ENCODE measurements at regions not wholly inside any gene's neighbourhood (a gene's known extent, or its start where the extent isn't known, plus 50 kb on each side); places are given as distances from the start of the nearest gene placed in this dataset.
A peak's percentile ranks its signal among the peaks of the same experiment; 100 is the strongest.

DNA sequence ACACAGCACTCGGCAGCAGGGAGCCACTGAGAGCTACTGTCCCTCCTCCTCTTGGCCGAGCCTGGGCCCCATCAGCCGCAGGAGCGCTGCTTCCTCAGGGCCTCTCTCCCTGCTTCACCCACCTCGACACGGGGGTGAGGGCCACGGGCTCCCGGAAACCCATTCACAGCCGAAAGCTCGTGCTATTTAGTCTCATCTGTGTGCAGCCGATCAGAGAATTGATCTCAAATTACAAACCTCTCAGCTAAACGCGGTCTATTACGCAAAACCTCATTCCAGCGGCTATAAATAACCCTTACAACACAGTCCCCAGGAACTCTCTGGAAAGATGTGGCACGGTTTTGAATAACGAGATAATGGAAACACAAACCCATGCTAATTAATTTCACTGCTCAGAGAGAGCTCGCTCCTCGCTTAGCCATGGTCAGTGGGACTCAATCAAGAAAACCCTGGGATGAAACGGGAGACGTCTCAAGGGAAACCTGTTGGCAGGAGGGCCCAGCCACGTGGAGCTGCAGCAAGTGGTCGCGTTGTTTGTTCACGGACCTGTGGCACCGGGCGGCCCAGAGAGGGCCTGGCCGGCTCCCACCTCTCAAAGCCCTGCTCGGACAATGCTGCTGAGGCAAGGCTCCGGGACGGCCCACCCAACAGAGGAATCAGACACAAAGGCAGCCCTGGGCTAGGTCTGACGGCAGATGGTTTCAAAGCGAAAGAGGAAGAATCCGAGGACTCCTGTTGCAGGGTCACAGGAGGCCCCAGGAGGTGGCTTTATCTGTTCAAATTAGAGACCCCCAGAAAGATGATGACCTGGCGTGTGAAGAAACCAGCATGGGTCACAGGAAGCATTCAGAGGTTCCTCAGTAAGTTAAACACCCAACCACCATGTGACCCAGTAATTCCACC, 210.5 kb downstream of the CTTN start:
- Mint-ChIP-seq H3K36me3 (no peaks in the 10 kb centered on the region), H3K27ac (peak overlapping the region; percentile 88), H3K27me3 (ENCODE audit: insufficient read depth, low read depth) (peaks cover 16% of the 10 kb centered on the region), H3K9me3 (no peaks in the 10 kb centered on the region), H3K4me1 (peaks cover 61% of the 10 kb centered on the region), H3K4me3 (peak overlapping the region; percentile 46)
- peaks cover 29% of the 10 kb centered on the region for H3F3A ChIP-seq (ENCODE audit: low read depth)
- no peaks in the 10 kb centered on the region for H3K36me3 ChIP-seq
- H3K4me3 ChIP-seq, result no peak overlapping the region
- H3K27ac ChIP-seq, result peak overlapping the region; percentile 27
- no peaks in the 10 kb centered on the region for H3K27me3 ChIP-seq
- TF ChIP-seq, protein P1, sequence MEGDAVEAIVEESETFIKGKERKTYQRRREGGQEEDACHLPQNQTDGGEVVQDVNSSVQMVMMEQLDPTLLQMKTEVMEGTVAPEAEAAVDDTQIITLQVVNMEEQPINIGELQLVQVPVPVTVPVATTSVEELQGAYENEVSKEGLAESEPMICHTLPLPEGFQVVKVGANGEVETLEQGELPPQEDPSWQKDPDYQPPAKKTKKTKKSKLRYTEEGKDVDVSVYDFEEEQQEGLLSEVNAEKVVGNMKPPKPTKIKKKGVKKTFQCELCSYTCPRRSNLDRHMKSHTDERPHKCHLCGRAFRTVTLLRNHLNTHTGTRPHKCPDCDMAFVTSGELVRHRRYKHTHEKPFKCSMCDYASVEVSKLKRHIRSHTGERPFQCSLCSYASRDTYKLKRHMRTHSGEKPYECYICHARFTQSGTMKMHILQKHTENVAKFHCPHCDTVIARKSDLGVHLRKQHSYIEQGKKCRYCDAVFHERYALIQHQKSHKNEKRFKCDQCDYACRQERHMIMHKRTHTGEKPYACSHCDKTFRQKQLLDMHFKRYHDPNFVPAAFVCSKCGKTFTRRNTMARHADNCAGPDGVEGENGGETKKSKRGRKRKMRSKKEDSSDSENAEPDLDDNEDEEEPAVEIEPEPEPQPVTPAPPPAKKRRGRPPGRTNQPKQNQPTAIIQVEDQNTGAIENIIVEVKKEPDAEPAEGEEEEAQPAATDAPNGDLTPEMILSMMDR (IDR thresholded peaks at IDR 0.05), result no peak
- TF ChIP-seq EZH2phosphoT487 (IDR thresholded peaks at IDR 0.05), result no peak
- TF ChIP-seq EZH2 (IDR thresholded peaks at IDR 0.05), result no peak
- peak; percentile 51 for DNase-seq (ENCODE audit: low spot score)
- H3K79me2 ChIP-seq (ENCODE audit: low read depth), result no peaks in the 10 kb centered on the region
- peak overlapping the region; percentile 39 for H3K4me2 ChIP-seq
- H4K20me1 ChIP-seq (ENCODE audit: low read depth), result no peaks in the 10 kb centered on the region
- H2AFZ ChIP-seq (replicated peaks), result peak overlapping the region; percentile 63
- H3K9ac ChIP-seq, result no peak overlapping the region
- H3K9me3 ChIP-seq (ENCODE audit: low read depth), result no peaks in the 10 kb centered on the region
- H3K4me1 ChIP-seq, result peaks cover 43% of the 10 kb centered on the region

DNA sequence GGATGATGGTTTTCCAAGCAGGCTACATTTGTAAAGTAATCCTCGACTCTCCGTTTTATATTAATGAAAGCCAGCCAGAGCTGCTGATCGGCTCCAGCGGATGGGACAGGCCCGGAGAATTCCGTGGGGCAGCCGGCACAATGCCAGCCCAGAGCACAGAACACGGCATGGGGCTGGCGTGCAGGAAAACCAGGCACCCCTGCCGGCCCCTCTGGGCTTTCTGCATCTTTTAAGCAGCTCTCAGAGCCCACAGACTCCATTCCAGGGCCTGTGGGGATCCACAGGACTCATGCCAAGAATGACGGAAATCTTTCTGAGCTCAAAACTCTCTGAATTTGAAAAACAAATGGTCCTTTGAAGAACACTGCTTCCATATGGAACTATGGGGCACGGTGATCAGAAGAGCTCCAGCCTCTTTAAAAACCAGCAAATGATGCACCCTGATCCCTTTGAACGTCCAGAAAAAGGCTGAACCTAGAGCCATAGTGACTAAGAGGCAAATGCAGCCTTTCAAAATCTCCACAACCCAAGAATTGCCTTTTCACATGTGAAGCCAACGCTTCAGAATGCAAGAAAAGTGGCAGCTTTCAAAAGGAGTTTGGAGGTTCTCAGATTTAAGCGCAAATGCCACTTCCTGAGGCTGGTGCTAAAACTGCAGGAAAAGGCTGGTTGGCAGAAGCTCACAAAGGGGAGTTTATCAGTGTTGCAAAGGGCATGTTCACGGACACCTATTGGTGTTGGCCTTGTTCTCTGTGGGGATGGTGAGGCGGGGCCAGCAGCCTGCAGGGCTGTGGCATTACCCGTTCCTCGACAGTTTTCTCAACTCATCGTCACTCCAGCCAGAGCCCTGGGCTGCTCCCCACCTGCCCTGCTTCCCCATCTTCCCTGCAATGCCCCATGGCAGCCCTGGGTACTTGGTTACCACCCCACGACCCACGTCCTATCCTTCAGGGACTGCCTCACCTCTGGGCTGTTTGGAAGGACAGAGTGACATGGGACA, 212.5 kb downstream of the CTTN start:
- Mint-ChIP-seq H3K27me3 (ENCODE audit: insufficient read depth, low read depth) (peaks cover 12% of the 10 kb centered on the region), H3K9me3 (no peaks in the 10 kb centered on the region), H3K27ac (peak overlapping the region; percentile 76), H3K36me3 (no peaks in the 10 kb centered on the region), H3K4me1 (peaks cover 55% of the 10 kb centered on the region), H3K4me3 (no peak overlapping the region)
- H3K27ac ChIP-seq, result no peak overlapping the region
- no peak for DNase-seq (ENCODE audit: low spot score)
- no peak overlapping the region for H3K9ac ChIP-seq
- peaks cover 29% of the 10 kb centered on the region for H3F3A ChIP-seq (ENCODE audit: low read depth)
- TF ChIP-seq, protein P1 (IDR thresholded peaks at IDR 0.05), result no peak
- TF ChIP-seq EZH2phosphoT487 (IDR thresholded peaks at IDR 0.05) (no peak), EZH2 (IDR thresholded peaks at IDR 0.05) (no peak)
- H3K4me3 ChIP-seq, result no peak overlapping the region
- H4K20me1 ChIP-seq (ENCODE audit: low read depth), result no peaks in the 10 kb centered on the region
- H3K4me1 ChIP-seq, result peaks cover 40% of the 10 kb centered on the region
- H3K4me2 ChIP-seq, result peak overlapping the region; percentile 16
- H3K9me3 ChIP-seq (ENCODE audit: low read depth), result no peaks in the 10 kb centered on the region
- H2AFZ ChIP-seq (replicated peaks), result no peak overlapping the region
- H3K79me2 ChIP-seq (ENCODE audit: low read depth), result no peaks in the 10 kb centered on the region
- no peaks in the 10 kb centered on the region for H3K27me3 ChIP-seq
- H3K36me3 ChIP-seq, result no peaks in the 10 kb centered on the region

DNA sequence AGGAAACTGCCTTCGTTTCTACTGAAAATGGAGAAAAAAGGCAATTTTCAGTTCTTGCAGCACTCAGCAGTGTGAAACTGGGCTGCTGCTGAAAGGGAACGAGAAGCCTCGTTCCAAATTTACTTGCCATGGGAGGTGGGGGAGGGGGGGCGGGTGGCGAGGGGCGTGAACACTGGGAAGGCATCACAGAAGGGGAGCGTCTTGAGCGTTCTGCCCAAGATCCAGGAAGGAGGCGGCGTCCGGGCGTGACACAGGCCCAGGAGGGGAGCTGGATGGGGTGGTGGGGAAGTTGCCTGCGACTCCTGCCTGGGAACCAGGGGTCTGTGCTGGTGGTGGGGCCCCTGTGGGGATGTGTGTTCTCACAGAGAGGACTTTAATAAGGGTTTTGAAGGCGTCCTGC, 213.5 kb downstream of the CTTN start:
- H3K4me3 ChIP-seq, result no peak overlapping the region
- DNase-seq (ENCODE audit: low spot score), result peak; percentile 29
- H3K36me3 ChIP-seq, result no peaks in the 10 kb centered on the region
- H3F3A ChIP-seq (ENCODE audit: low read depth), result peaks cover 29% of the 10 kb centered on the region
- Mint-ChIP-seq H3K27ac (no peak overlapping the region), H3K36me3 (no peaks in the 10 kb centered on the region), H3K27me3 (ENCODE audit: insufficient read depth, low read depth) (peaks cover 10% of the 10 kb centered on the region), H3K4me3 (no peak overlapping the region), H3K4me1 (peaks cover 51% of the 10 kb centered on the region), H3K9me3 (no peaks in the 10 kb centered on the region)
- no peak overlapping the region for H3K27ac ChIP-seq
- H3K79me2 ChIP-seq (ENCODE audit: low read depth), result no peaks in the 10 kb centered on the region
- no peaks in the 10 kb centered on the region for H3K27me3 ChIP-seq
- no peak overlapping the region for H3K9ac ChIP-seq
- peaks cover 40% of the 10 kb centered on the region for H3K4me1 ChIP-seq
- H2AFZ ChIP-seq (replicated peaks), result no peak overlapping the region
- H3K9me3 ChIP-seq (ENCODE audit: low read depth), result no peaks in the 10 kb centered on the region
- H3K4me2 ChIP-seq, result peak overlapping the region; percentile 16
- H4K20me1 ChIP-seq (ENCODE audit: low read depth), result no peaks in the 10 kb centered on the region
- TF ChIP-seq EZH2 (IDR thresholded peaks at IDR 0.05), result no peak
- TF ChIP-seq, protein P1 (IDR thresholded peaks at IDR 0.05), result no peak

All from neural progenitor cell (in vitro differentiated cells).